GM06990 (cell line): ENCODE measurements at regions not wholly inside any gene's neighbourhood (a gene's known extent, or its start where the extent isn't known, plus 50 kb on each side); places are given as distances from the start of the nearest gene placed in this dataset.

Source experiments
- DNase-seq: peaks from one replicate; pipeline ENCODE4 v3.0.0-alpha.2; 2011; ENCODE audit not compliant: insufficient read length; ENCODE audit errors: extremely low read depth
- H3K27me3 ChIP-seq: replicated peaks from 2 replicates; pipeline ENCODE4 v1.6.0; 2011; ENCODE audit warnings: low read length; ENCODE audit not compliant: control insufficient read depth, insufficient read depth
- H3K36me3 ChIP-seq: 2 replicates; pipeline ENCODE4 v1.5.1; 2011; ENCODE audit warnings: low read length; ENCODE audit not compliant: control insufficient read depth, insufficient read depth
- H3K4me3 ChIP-seq: replicated peaks from 2 replicates; pipeline ENCODE4 v1.5.1; 2011; ENCODE audit warnings: low read depth, mild to moderate bottlenecking, control low read depth, low read length
- CTCF ChIP-seq: IDR thresholded peaks from 2 replicates; pipeline ENCODE4 v1.5.1; 2011; ENCODE audit warnings: low read length, control low read depth, mild to moderate bottlenecking, inconsistent platforms; ENCODE audit not compliant: insufficient read depth, poor library complexity, severe bottlenecking

- Histone ChIP-seq H3K36me3 (no peaks in the 10 kb centered on the region), H3K4me3 (no peak overlapping the region), H3K27me3 (no peaks in the 10 kb centered on the region)
- TF ChIP-seq CTCF, result no peak
- no peak for DNase-seq
These were observed 353.8 kb upstream of the DLGAP1 start for GRCh38 chr18:4808891-4809290.

- Histone ChIP-seq H3K27me3 (no peaks in the 10 kb centered on the region), H3K36me3 (no peaks in the 10 kb centered on the region), H3K4me3 (no peak overlapping the region)
- no peak for TF ChIP-seq CTCF
- no peak for DNase-seq
These were observed 352.6 kb upstream of the DLGAP1 start for GRCh38 chr18:4807604-4808293.

- no peak for DNase-seq
- TF ChIP-seq CTCF, result no peak
- Histone ChIP-seq H3K27me3 (no peaks in the 10 kb centered on the region), H3K4me3 (no peak overlapping the region), H3K36me3 (no peaks in the 10 kb centered on the region)
These were observed 351.2 kb upstream of the DLGAP1 start for GRCh38 chr18:4806331-4806730.

- DNase-seq, result no peak
- no peaks in the 10 kb centered on the region for H3K27me3 ChIP-seq
- no peak overlapping the region for H3K4me3 ChIP-seq
- H3K36me3 ChIP-seq, result no peaks in the 10 kb centered on the region
- no peak for TF ChIP-seq CTCF
These were observed 347.2 kb upstream of the DLGAP1 start for GRCh38 chr18:4802296-4802695.

- no peak for DNase-seq
- TF ChIP-seq CTCF, result no peak
- Histone ChIP-seq H3K36me3 (no peaks in the 10 kb centered on the region), H3K27me3 (no peaks in the 10 kb centered on the region), H3K4me3 (no peak overlapping the region)
These were observed 346.0 kb upstream of the DLGAP1 start for GRCh38 chr18:4801151-4801550.
